ENCODE measurements at regions not wholly inside any gene's neighbourhood (a gene's known extent, or its start where the extent isn't known, plus 50 kb on each side); places are given as distances from the start of the nearest gene placed in this dataset.

GRCh38 chr3:144362126-144362525, 390.5 kb downstream of the DIPK2A start:
- no peak for ATAC-seq
- no peaks in the 10 kb centered on the region for H3K27me3 ChIP-seq
- H3K36me3 ChIP-seq, result no peaks in the 10 kb centered on the region
- no peaks in the 10 kb centered on the region for H3K9me3 ChIP-seq
- no peak overlapping the region for H3K4me3 ChIP-seq
- 71 to 90% methylated on average over 2 to 3 of the region's 3 CpGs for WGBS, 2 donors (ENCODE audit: low coverage in 1 of 2)
- TF ChIP-seq EP300 (IDR thresholded peaks at IDR 0.05) (no peak), CTCF (IDR thresholded peaks at IDR 0.05) (no peak), POLR2A (IDR thresholded peaks at IDR 0.05) (no peak), POLR2AphosphoS5 (IDR thresholded peaks at IDR 0.05) (no peak)
- H3K4me1 ChIP-seq, result no peaks in the 10 kb centered on the region
- no peak overlapping the region for H3K27ac ChIP-seq

- Histone ChIP-seq H3K36me3 (no peaks in the 10 kb centered on the region), H3K4me3 (no peak overlapping the region), H3K4me1 (no peaks in the 10 kb centered on the region), H3K27me3 (no peaks in the 10 kb centered on the region), H3K27ac (no peak overlapping the region), H3K9me3 (no peaks in the 10 kb centered on the region)
- TF ChIP-seq CTCF (IDR thresholded peaks at IDR 0.05) (no peak), POLR2A (IDR thresholded peaks at IDR 0.05) (no peak), POLR2AphosphoS5 (IDR thresholded peaks at IDR 0.05) (no peak), EP300 (IDR thresholded peaks at IDR 0.05) (no peak)
- 86% methylated on average over 4 of the region's 5 CpGs; no CpG with 5 or more reads in 1 of the 2 donors for WGBS, 2 donors (ENCODE audit: low coverage in 1 of 2)
- ATAC-seq, result no peak
Measured at GRCh38 chr3:144363856-144364255, 392.2 kb downstream of the DIPK2A start.

DNA sequence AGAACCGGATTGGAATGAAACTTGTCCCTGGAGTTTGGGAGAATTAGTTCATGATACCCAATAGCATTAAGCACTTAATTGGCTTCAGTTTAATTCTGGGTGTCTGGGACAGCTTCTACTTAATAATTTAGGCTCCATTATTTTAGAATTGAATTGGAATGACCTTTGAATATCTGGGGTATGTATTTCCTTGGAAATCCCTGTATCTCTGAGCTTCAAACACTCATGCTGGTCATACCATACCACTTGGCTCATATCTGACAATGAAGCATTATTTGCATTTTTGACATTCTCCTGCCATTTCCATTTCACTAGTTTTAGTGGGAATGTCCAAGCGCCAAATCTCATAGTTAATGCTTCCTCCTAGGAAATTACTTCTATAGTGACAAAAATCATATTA, 393.1 kb downstream of the DIPK2A start:
- no peak for ATAC-seq
- H3K9me3 ChIP-seq, result no peaks in the 10 kb centered on the region
- TF ChIP-seq CTCF (IDR thresholded peaks at IDR 0.05), result no peak
- no peak for TF ChIP-seq POLR2A (IDR thresholded peaks at IDR 0.05)
- TF ChIP-seq POLR2AphosphoS5 (IDR thresholded peaks at IDR 0.05), result no peak
- TF ChIP-seq EP300 (IDR thresholded peaks at IDR 0.05), result no peak
- peaks cover 0 to 6% (median 0%) of the 10 kb centered on the region in 3 donors for H3K4me1 ChIP-seq
- no peak overlapping the region for H3K27ac ChIP-seq
- no peaks in the 10 kb centered on the region for H3K36me3 ChIP-seq
- WGBS, 2 donors (ENCODE audit: low coverage in 1 of 2), result 77 to 83% methylated on average over 2 of the region's 2 CpGs
- H3K27me3 ChIP-seq, result no peaks in the 10 kb centered on the region
- H3K4me3 ChIP-seq, result no peak overlapping the region

- Histone ChIP-seq H3K27ac (no peak overlapping the region), H3K36me3 (no peaks in the 10 kb centered on the region), H3K4me3 (no peak overlapping the region), H3K9me3 (no peaks in the 10 kb centered on the region), H3K27me3 (no peaks in the 10 kb centered on the region), H3K4me1 (peaks cover 0 to 6% (median 0%) of the 10 kb centered on the region in 3 donors)
- WGBS, 2 donors (ENCODE audit: low coverage in 1 of 2), result 43 to 50% methylated on average over 1 of the region's 2 CpGs
- no peak for TF ChIP-seq CTCF (IDR thresholded peaks at IDR 0.05)
- TF ChIP-seq POLR2AphosphoS5 (IDR thresholded peaks at IDR 0.05), result no peak
- TF ChIP-seq EP300 (IDR thresholded peaks at IDR 0.05), result no peak
- TF ChIP-seq POLR2A (IDR thresholded peaks at IDR 0.05), result no peak
- peak; percentile 16 for ATAC-seq
Measured at GRCh38 chr3:144369129-144369879, 397.7 kb downstream of the DIPK2A start.

DNA sequence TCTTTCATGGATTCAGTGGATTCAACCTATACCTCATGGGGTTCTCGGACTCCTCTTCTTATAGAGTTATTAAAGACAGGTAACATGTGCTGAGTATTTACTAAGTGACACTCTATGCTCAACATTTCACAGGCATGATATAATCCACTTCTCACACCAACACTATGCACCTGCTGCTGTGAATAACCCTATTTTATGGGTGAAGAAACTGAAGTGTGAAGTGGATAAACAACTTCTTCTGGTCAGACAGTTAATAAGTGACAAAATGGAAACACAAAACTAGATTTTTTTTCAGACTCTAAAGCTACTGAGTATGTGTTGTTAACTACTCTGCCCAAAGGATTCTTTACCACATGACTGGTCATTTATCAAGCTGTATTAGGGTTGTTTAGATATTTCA, 403.5 kb downstream of the DIPK2A start:
- no peak for ATAC-seq
- TF ChIP-seq EP300 (IDR thresholded peaks at IDR 0.05), result no peak
- Histone ChIP-seq H3K9me3 (no peaks in the 10 kb centered on the region), H3K4me1 (peaks cover 0 to 11% (median 0%) of the 10 kb centered on the region in 3 donors), H3K36me3 (no peaks in the 10 kb centered on the region), H3K4me3 (no peak overlapping the region), H3K27ac (no peak overlapping the region), H3K27me3 (no peaks in the 10 kb centered on the region)
- WGBS, 2 donors (ENCODE audit: low coverage in 1 of 2), result 43 to 100% methylated on average over 1 of the region's 1 CpG
